ENCODE measurements at regions not wholly inside any gene's neighbourhood (a gene's known extent, or its start where the extent isn't known, plus 50 kb on each side); places are given as distances from the start of the nearest gene placed in this dataset.

GRCh38 chr4:133314991-133315390, 165.9 kb downstream of the PCDH10 start:
- TF ChIP-seq CTCF (IDR thresholded peaks at IDR 0.05) (no peak), POLR2A (IDR thresholded peaks at IDR 0.05) (no peak)
